Limb (tissue), 2 donors: ENCODE measurements at regions not wholly inside any gene's neighbourhood (a gene's known extent, or its start where the extent isn't known, plus 50 kb on each side); places are given as distances from the start of the nearest gene placed in this dataset.
"Not testable (repeated sequence)": the region's sequence is repeated elsewhere in the genome, so short reads cannot be mapped to it uniquely, and the experiment has no call there.

Source experiments
- DNase-seq, 2 donors: peaks; one replicate each; pipeline ENCODE4 v3.0.0-alpha.2; 2016; ENCODE audit errors: extremely low spot score in 2 of 2

DNA sequence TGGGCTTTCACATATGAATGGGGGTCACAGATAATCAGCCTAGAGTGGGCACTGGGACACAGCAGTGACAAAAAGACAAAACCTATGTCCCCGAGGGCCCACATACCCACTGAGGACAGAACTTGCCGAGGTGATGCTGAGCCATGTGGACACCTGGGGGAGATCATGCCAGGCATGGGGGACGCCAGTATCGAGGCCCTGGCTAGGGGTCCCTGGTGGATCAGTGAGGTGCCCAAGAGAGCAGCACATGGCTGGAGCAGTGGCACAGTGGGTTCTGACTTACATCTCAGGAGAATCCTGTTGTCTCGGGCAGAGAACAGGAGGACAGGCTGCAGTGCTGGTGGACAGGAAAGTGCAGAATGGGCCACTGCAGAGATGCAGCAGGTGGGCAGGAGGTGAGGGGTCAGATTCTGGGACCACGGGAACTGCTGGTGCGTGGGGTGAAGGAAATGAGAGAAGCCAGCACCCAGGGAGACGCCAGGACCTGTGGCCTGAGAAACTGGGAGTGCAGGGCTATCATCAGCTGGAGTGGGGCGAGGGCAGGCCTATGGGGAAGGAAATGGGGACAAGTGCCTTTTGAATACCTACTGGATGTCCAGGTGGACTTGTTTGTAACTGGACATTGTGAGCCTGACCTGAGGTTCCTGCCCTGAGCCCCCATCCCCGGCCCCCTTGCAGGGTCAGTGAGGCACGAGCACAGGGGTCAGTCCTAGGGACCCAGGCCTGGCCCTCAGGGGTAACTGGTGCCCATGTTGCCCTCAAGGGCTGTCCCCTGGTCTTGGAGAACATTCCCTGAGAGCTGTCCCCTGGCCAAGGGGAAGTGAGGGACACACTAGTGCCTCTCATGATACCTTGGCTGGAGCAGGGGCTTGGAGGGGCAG is 91.2 kb upstream of the RET start:
- DNase-seq: no peak

DNA sequence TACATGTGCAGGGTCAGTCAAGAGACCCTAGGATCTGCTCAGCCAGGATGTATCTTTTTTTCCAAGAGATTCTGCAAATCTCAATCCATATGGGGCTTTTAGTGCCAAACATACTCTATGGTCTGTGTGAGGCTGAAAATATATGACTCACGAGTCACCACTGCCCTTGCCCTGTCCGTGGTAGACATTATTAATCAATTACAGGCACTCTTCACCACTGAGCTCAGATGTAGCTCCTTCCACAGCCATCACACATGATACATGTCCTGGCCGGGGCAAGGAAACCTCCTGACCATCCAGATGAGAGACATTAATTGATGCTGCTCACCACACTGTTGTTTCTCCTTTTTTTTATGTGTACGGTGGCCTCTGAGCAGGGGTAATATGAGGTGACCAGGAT is 90.2 kb upstream of the RET start:
- DNase-seq: no peak

DNA sequence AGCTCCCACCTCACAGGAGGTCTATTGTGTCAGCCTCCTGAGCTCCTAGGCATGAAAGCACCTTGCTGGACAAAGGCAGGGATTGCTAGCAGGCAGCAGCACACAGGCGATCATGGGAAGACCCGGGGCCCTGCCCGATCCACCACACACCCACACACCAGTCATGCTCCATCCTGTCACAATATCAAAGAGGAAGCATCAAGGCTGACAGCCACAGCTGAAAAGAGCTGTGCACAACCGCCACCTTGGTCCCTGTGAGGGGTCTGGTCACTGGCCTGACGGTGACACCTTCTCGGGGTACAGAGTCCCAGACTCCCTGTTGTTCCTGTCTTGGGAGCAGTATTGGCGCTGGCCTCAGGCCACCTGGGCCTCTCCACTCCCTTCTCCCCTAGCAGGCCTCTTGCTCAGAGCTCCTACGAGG is 89.7 kb upstream of the RET start:
- no peak for DNase-seq

DNA sequence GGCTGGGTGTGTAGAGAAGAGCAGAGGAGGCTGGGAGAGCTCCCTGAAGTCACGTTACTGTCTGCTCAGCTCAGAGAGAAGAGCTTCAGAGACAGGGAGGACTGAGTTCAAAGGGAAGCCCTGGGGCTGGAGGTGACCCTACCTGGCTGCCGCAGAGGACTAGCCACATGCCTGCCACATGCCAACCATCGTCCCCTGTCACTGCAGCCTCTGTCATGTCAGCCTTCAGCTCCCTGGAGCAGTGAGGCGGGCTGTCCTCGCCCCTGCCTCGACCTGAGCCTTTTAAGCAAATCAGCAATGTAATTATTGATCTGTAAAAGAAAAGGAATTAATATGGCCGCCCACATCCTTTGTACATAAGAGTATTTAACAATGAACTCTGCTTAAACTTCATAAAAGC is 89.3 kb upstream of the RET start:
- DNase-seq: peak in 1 of 2 donors; percentile 23

DNA sequence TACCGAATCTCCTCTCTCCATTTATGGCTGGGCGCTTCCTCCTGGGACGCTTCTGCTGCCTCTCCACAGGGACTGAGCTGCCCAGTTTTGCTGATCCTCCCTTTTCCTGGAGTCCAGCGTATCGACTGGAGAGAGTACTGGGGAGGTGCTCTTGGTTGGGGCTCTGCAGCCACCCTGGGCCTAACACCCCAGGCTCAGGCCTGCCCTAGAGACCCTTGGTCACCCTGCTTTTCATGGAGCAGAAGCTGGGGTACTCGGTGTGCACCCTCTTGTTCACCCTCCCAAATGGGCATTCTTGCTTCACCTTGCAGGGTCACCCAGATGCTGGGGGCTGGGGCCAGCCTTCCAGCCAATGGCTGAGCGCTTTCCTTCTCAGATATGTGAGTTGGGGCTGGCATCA is 88.8 kb upstream of the RET start:
- no peak for DNase-seq

DNA sequence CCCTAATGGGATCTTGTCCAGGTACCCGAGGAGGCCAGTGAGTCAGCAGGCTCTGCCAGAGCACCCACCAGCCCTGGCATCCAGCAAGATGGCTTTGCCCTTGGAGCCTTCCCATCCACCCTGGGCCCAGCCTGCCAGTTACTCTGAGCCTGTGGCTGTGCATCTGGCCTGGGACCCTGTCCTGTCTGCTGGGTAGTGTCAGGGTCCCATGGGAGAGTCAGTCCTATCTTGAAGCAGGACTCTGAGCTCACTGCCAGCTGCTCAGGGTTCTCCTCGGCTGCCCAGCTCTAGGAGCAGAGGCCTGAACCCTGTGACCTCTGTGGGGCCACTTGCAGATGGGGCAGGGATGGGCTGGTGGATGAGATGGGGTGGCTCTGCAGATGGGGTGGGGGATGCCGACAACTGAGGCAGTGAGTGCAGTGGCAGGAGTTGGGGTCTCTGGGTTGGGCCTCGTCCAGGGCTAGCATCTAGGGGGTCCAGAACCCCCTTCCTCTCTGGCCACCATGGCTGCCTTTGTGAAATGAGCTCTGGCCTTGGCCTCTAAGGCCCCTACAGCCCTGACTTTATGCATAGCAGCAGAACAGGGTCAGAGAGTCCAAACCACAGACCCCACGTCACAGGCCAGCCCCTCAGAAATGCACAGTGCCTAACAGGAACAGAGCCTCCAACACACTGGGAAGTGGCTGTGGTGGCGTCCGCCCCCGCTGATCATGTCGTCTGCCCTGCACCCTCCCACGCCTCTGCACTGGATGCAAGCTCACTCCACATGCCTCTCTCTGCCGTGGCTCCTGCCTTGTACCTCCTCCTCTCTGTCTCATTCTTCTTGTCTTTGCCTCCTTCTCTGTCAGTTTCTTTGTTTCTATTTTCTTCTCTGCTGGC is 88.1 kb upstream of the RET start:
- DNase-seq: no peak

DNA sequence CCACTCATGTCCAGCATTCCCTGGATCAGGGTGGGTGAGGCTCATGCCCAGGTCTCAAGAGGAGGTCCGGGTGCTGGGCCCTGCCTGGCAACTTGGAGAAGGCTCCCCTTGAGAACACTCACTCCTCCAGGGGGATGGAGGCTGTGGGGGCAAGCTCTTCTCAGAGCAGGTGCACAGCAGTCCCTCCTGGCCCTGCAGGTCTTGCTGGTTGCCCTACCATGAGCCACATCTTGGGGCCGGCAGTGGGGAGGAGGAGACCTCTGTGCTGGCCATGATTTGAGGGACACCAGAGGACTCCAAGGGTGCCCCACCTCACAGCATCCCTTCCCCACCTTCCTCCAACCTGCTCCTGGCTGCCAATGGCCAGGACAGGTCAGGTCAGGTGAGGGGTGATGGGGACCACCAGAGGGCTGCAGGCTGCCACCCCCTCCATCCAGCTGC is 87.4 kb upstream of the RET start:
- peak in 1 of 2 donors; percentile 27 for DNase-seq

DNA sequence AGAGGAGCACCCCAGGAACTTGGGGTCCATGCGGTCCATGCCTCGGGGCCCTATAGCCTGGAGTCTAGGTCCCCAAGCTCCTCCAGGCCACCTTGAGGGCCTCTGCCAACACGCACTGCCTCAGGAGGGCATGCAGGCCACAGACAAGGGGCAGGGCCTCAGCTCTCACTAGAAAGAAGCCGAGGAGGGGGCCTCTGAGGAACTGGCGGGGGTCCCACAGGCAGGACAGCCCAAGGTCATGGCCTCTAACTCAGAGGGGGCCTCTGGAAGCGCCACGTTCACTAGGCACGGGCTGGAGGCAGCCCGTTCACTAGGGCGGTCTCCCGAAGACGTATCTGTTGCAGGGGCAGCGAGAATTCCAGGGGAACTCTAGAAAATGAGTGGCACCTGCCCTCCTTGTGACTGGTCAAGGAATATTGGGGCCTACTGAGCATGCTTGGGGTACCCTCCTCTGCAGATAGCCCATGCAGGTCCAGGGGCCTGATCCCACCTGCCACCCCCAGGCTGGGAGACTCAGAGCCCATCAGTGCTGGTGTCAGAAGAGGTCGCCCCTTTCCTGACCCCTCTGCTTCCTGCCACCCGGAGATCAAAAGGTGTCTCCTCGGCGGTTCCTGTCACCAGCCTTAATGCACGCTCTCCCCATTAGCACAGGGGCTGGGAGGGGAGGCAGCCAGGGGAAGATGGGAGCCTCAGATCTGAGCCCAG is 86.7 kb upstream of the RET start:
- no peak for DNase-seq

DNA sequence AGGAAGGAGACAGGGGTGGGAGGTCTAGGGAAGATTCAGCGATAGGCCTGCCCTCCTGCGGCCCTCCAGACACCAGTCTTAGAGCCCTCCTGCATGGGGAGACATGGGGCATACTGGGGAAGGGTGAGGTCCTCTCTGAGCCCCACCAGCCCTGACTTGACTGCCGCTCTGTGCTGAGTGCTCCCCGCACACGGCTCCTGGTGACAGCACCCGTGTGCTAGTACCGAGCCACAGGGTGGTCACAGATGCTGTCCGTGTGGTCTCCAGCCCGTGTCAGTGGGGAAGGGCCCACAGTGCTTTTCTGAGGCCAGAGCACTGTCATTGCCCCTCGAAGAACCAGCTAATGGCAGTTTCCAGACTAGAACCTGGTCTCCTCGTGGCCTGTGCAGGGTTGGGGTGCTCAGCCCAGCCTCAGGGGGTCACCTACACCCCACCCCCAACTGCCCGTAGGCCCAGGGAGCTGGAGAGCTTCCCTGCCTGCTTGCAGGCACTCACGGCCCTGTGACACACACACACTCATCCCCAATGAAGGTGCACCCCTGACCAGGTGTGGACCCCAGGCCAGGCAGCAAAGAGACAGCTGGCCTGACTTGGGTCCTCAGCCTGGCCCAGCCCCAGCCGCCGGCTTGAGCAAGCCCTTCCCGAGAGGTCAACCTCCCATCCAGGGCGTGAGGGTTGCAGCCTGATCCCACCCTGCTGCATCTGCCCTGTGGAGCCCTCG is 86.0 kb upstream of the RET start:
- no peak for DNase-seq

DNA sequence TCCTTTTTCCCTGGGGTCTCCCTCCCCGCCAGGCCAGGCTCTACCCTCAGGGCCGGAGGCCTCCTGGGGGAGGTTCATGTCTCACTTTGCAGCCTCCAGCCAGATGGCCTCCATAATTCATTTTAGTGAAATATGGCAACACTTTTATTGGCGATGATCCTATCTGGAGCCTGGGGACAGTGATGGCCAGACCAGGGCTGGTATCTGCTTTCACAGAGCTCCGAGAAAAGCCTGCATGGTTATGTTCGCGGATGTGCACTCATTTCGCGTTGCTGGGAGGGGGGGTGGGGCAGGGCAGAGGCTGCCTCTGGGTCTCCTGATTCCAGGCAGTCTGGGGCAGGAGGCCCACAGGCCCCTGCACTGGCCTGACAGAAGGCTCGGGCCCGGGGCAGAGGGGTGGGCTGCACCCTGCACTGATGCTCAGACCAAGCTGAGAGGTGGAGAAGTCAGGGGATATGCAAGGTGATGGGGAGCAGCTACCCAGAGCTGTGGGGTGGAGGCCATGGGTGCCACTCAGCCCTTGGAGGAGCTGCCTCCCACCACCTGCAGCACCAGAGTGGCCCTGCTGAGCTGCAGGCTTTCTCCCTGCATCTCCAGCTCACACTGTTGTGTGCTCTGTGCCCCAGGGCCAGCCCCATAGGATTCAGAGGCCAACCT is 85.3 kb upstream of the RET start:
- DNase-seq: no peak

DNA sequence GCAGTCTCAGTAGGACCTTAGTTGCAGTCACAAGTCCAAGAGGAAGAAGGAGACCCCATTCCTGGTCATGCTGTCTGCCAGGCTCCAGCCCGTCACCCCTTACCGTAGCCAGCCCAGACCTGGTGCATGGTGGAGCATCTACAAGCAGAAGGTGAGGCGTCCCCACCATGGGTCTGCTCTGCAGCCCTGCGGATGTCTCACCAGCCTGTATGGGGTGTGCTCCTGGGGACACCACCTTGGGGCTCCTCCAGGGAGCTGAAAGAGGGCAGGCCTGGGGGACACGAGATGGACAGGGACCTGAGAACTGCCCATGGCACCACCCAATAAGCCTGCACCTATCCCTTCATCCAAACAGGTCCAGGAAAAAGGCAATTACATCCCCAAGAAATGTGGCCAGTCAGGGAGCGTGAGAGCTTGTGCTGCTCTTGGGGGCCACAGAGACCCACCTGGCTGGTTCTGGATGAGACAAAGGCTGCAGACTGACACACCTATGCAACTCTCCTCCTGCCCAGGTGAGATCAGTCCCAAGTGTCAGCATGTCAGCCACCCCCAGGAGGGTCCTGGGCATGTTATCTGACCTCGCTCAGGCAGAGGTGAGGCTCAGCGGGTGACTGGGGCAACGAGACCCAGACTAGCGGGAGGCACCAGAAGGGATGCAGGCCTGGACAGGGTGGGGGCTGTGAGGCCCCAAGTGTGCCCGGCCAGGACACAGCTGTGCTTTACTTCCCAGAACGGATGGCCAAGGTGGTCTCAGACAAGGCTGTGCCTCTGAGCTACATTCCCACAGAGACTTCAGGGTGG is 84.5 kb upstream of the RET start:
- DNase-seq: no peak

DNA sequence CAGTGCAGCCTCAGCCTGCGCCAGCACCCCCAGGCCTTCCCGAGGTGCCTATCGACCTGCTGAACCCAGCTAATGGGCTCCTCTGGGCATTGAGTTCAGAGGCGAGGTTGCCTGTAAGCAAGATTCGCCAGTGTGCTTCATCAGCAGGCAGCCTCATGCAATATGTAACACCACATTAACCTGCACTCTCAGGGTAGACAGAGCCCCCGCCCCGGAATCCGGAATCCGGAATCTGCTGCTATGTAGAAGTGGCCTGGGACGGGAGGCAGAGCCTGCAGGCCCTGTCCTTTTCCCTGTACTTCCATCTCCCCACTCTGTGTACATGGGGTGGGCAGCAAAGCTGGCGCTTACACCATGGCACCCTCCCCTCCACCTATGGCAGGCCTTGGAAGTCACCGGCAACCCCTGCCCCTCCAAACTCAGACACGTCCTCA is 83.9 kb upstream of the RET start:
- DNase-seq: no peak

DNA sequence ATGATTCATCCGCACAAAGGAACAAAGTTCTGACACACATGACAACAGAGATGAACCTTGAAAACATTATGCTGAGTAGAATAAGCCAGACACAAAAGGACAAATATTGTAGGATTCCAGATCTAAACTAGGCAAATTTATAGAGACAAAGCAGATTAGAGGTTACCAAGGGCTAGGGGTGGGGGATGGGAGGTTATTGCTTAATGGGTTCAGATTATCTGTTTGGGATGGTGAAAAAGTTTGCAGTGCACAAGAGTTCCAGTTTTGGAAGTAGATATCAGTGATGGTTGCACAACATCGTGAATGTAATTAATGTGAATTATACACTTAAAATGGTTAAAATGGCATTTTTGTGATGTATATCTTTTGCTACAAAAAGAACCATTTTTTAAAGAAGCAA is 82.0 kb upstream of the RET start:
- DNase-seq: not testable (repeated sequence)

DNA sequence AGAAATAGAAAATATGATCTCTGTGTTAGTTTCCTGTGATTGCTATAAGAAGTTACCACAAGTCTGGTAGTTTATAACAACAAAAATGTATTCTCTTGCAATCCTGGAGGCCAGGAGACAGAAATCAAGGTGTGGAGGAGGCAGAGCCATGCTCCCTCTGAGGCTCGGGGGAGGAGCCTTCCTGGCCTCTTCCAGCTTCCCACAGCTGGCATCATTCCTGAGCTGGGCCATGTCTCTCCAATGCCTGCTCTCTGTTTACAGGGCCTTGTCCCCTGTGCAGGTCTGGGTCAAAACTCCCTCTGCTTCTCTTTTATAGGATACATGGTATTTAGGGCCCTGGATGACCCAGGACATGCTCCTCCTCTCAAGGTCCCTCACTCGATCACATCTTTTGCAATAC is 81.3 kb upstream of the RET start:
- no peak for DNase-seq

DNA sequence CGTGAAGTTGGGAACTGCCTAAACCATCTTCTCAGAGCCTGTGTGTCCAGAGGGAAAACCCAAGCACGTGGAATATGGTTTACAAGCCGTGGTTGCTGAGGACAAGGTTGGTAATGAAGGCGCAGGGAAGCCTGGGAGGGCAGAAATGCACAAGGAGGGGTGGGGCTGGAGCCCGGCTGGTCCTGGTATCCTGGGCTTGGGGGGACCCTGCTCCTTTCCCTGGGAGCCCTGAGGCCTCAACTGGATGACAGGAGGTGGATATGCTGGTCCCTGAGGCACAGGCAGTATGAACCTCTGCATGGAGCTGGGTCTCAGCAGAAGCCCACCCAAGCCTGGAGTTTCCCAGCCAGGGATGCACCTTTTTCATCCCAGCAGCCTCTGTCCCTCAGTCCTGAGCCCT is 80.3 kb upstream of the RET start:
- DNase-seq: no peak

DNA sequence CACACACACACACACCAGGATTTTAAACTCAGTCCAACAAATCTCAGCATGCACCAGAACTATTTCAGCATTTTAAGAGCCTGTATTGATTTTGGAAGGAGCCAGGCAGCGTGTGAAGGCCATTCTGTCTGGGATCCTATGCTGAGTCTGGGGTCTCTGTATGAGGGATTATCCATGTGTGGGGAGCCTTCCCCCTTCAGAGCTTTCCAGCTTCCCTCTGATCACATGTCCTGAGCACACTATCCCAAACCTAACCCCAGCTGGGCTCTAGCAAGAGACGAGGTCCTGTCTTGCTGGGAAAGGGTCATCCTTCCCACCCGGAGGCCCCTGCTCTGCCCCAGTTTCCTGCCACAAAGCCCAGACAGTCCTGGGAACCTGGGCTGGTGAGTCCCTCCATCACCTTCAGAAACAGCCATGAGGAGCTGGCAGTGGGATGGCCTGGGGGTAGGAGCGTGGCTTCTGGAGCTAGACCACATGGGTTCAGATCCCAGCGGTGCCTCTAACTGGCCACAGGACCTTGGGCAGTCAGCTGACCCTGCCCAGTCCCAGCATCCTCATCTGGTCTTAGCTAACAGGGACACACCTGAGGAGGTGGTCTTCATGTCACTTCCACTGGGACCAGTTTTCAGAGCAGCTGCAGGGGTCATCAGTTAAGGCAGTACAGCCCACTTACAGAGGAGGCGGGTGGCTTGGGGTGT is 79.6 kb upstream of the RET start:
- no peak for DNase-seq

DNA sequence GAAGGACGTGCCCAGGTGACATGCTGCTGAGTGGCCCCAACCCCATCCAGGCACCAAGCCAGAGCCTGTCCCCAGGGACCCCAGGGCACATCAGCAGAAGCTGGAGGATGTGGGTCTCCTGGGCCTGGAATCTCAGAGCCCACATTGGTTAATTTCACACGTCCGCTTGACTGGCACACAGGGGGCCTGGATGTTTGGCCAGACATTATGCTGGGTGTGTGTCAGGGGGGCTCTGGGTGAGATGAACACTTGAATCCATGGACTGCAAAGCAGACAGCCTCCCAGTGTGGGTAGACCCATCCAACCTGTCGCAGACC is 79.1 kb upstream of the RET start:
- DNase-seq: peak in 1 of 2 donors; percentile 29

DNA sequence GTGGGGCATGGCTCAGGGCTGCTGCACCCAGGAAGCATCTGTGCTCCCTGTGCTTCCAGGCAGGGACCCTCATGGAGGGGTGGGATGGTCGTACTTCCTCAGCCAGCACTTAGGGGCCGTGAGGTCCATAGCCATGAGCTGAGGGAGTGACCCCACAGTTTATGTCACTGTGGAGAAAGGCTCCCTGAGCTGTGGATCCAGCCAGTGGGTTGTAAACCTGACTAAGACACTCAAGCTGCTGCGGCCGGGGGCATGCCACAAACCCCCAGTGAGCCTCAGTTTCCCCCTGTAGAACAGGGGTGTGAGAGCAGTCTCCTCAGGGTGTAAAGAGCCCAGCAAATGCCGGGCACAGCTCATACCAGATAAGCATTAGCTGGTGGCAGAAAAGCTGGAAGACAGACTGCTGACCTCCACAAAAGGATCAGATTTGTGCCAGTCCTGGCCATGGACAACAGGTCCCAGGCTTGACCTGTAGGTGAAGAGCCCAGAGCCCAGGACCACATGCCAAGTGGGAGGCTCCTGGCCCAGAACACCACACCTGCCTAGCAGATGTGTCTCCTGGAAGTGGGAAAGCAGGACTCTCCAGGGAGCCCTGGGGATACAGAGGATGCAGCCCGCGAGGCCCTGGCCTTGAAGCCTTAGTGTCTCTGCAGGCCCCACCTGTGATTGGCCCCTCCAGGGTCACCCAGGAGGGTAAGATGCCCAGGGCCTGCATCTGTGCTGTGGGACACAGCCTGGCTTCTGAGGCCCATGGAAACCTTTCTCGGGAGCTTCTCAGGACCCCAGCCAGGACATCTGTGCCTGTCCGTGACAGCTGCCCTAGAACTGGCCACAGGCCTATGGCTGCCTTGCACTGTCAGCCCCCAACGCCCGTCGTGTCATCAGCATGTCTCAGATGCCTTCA is 78.1 kb upstream of the RET start:
- DNase-seq: peak in 1 of 2 donors; percentile 16
